Activated naive CD4-positive, alpha-beta T cell treated with anti-CD3 and anti-CD28 coated beads for 36 hours (primary cell): ENCODE measurements at regions not wholly inside any gene's neighbourhood (a gene's known extent, or its start where the extent isn't known, plus 50 kb on each side); places are given as distances from the start of the nearest gene placed in this dataset.

Experiments used
- CTCF ChIA-PET: fragments of 350-600 bp; sonication (Branson Sonifier 250); formaldehyde crosslinking; loops from one replicate; lab custom pipeline; 2021; ENCODE audit warnings: antibody characterized with exemption; lab: Charles Lee
- DNase-seq: peaks from one replicate; pipeline ENCODE4 v3.0.0-alpha.2; 2020
- H3K27ac Mint-ChIP-seq: one replicate; pipeline ENCODE4 v1.8.0; 2021; ENCODE audit warnings: mild to moderate bottlenecking, mixed read lengths
- H3K27me3 Mint-ChIP-seq: one replicate; pipeline ENCODE4 v1.8.0; 2021; ENCODE audit warnings: low read depth, mixed read lengths
- H3K36me3 Mint-ChIP-seq: one replicate; pipeline ENCODE4 v1.8.0; 2021; ENCODE audit warnings: low read depth, mixed read lengths
- H3K4me1 Mint-ChIP-seq: one replicate; pipeline ENCODE4 v1.8.0; 2021; ENCODE audit warnings: low read depth, mixed read lengths
- H3K4me3 Mint-ChIP-seq: one replicate; pipeline ENCODE4 v1.8.0; 2021; ENCODE audit warnings: mild to moderate bottlenecking, moderate library complexity, mixed read lengths
- H3K9me3 Mint-ChIP-seq: one replicate; pipeline ENCODE4 v1.8.0; 2021; ENCODE audit warnings: mixed read lengths
- intact Hi-C: fragments of 100-400 bp; cut with micrococcal nuclease; formaldehyde crosslinking; loops from one replicate; pipeline ENCODE4 v1.15.1; 2023

DNA sequence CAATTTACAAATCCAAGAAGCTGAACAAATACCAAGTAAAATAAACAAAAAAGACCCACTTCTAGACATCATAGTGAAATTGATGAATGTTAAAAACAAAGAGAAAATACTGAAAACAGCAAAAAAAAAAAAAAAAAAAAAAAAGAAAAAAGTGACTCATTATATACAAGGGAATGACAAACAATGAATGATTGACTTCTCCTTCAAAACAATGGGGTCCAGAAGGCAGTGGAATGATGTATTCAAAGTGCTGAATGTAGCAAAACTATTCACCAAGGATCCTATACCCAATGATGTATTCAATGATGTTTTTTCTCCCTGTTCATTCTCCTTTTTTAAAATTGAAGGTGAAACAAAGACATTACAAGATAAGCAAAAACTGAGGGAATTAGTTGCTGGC, 650.0 kb downstream of the UTRN start:
- intact Hi-C loops: loop anchor here (10.0 kb wide), 2 partner anchors 690 to 830 kb away; no protein-coding TSS in a partner anchor
- H3K27me3 Mint-ChIP-seq: no peaks in the 10 kb centered on the region
- H3K9me3 Mint-ChIP-seq: peaks cover 3% of the 10 kb centered on the region
- no peak for DNase-seq
- no peak overlapping the region for H3K4me3 Mint-ChIP-seq
- CTCF ChIA-PET: interaction anchor here (0.7 to 1.0 kb wide), 2 partner anchors 17 to 323 kb away, joined by 4 to 8 read pairs; no protein-coding TSS in a partner anchor
- H3K36me3 Mint-ChIP-seq: no peaks in the 10 kb centered on the region
- no peaks in the 10 kb centered on the region for H3K4me1 Mint-ChIP-seq
- no peak overlapping the region for H3K27ac Mint-ChIP-seq

DNA sequence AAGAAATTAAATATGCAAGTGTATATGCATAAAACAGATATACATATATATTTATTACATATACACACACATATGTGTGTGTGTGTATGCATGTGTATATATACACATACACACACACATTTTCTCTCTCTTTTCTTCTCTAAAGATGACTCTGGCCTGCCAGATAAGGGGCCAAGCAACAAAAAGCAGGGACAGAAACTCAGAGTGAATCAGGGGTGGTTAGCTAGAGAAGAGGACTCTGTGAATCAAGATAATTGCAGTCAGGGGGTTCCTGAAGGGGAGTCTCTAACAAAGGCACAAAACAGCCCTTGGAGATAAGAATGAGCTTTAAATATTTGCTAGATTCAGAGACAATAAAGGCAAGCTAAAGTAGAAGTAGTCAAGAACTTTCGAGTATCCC, 650.5 kb downstream of the UTRN start:
- Mint-ChIP-seq H3K36me3 (no peaks in the 10 kb centered on the region), H3K27me3 (no peaks in the 10 kb centered on the region), H3K4me3 (no peak overlapping the region), H3K9me3 (peaks cover 3% of the 10 kb centered on the region), H3K27ac (no peak overlapping the region), H3K4me1 (no peaks in the 10 kb centered on the region)
- CTCF ChIA-PET: interaction anchor here (1.0 kb wide), 1 partner anchor 17 kb away, joined by 4 read pairs; no protein-coding TSS in a partner anchor
- intact Hi-C loops: loop anchor here (10.0 kb wide), 2 partner anchors 691 to 831 kb away; no protein-coding TSS in a partner anchor
- DNase-seq: no peak

GRCh38 chr6:144936764-144937163, 651.6 kb downstream of the UTRN start:
- no peak for DNase-seq
- H3K4me3 Mint-ChIP-seq: no peak overlapping the region
- CTCF ChIA-PET: no interaction called here
- no peaks in the 10 kb centered on the region for H3K4me1 Mint-ChIP-seq
- peaks cover 3% of the 10 kb centered on the region for H3K9me3 Mint-ChIP-seq
- no peak overlapping the region for H3K27ac Mint-ChIP-seq
- H3K36me3 Mint-ChIP-seq: no peaks in the 10 kb centered on the region
- H3K27me3 Mint-ChIP-seq: no peaks in the 10 kb centered on the region
- intact Hi-C loops: loop anchor here (10.0 kb wide), 2 partner anchors 692 to 832 kb away; no protein-coding TSS in a partner anchor

- H3K9me3 Mint-ChIP-seq: no peaks in the 10 kb centered on the region
- DNase-seq: no peak
- no peaks in the 10 kb centered on the region for H3K27me3 Mint-ChIP-seq
- H3K4me3 Mint-ChIP-seq: no peak overlapping the region
- CTCF ChIA-PET: no interaction called here
- no peaks in the 10 kb centered on the region for H3K4me1 Mint-ChIP-seq
- no peak overlapping the region for H3K27ac Mint-ChIP-seq
- intact Hi-C loops: loop anchor here (10.0 kb wide), 2 partner anchors 695 to 835 kb away; no protein-coding TSS in a partner anchor
- H3K36me3 Mint-ChIP-seq: no peaks in the 10 kb centered on the region
Measured at GRCh38 chr6:144939921-144940320, 654.8 kb downstream of the UTRN start.

DNA sequence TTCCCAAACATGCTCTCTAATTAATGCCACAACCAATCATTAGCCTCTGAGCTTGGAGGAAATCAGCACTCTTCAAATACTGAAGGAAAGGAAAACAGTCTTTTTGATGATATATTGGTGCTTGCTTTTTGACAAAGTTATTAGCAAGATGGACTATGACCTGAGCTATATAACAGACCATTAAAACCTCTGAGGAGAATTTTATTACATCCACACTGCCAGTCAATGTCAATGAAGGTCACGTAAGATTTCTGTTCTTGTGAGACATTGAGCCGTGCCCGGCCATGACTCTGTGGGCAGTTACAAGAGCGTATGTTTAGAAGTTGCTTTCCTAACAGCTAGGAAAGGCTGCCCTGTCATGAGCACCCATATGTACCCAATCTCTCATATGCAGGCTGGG, 659.0 kb downstream of the UTRN start:
- Mint-ChIP-seq H3K27ac (no peak overlapping the region), H3K4me3 (no peak overlapping the region)
- intact Hi-C loops: no loop called here

DNA sequence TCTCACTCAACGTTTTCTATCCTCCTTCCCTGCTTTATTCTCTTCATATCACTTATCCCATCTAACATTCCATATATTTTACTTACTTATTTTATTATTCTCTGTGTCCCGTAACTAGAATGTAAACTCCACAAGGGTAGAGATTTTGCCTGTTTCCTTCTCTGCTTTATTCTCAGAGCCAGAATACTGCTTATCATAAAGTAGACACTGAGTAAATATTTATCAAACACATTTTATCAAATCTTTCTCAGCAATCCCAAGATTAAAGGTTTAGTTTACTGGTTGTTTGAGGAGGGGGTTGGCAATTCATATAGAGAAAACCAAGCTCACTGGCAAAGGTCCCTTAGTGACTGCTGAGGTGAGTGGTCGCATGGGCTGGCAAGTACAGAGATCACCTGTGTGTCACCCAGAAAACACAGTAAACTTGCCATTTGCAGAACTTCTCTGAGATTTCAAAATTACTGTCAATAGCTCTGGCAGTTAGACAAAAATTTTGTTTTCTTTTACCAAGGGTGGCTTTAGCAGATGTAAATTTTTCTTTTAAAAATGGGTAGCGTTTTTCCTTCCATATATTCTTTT, 662.4 kb downstream of the UTRN start:
- no peaks in the 10 kb centered on the region for H3K9me3 Mint-ChIP-seq
- H3K4me3 Mint-ChIP-seq: no peak overlapping the region
- H3K27me3 Mint-ChIP-seq: no peaks in the 10 kb centered on the region
- no peaks in the 10 kb centered on the region for H3K36me3 Mint-ChIP-seq
- CTCF ChIA-PET: no interaction called here
- no peak overlapping the region for H3K27ac Mint-ChIP-seq
- intact Hi-C loops: no loop called here
- DNase-seq: no peak
- H3K4me1 Mint-ChIP-seq: no peaks in the 10 kb centered on the region

More for the DNA sequence above, 659.0 kb downstream of the UTRN start:
- no peaks in the 10 kb centered on the region for H3K4me1 Mint-ChIP-seq
- CTCF ChIA-PET: no interaction called here
- H3K36me3 Mint-ChIP-seq: no peaks in the 10 kb centered on the region
- no peak for DNase-seq
- no peaks in the 10 kb centered on the region for H3K27me3 Mint-ChIP-seq
- no peaks in the 10 kb centered on the region for H3K9me3 Mint-ChIP-seq

DNA sequence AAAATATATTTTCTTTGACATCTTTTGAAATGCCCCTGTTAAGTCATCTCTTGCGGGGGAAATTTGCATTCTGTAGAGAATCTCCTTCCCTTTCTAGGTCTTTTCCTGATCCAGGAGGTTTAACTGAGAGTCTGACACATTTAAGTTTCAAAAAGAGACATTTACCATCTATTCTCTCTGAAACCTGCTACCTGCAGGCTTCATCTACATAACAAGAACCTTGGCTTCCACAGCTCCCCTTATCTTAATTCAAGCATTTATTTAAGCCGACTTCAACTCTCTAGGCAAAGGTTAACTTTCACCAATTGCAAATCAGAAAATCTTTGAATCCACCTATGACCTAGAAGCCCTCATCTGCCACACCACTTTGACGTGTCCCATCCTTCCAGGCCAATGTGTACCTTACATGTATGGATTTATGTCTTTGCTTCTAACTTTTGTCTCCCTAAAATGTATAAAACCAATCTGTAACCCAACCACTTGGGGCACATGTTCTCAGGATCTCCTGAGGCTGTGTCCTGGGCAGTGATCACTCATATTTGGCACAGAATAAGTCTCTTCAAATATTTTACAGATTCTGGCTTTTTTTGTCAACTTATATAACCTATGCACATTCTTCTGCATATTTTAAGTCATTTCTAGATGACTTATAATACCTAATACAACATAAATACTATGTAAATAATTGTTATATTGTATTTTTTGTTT, 666.7 kb downstream of the UTRN start:
- intact Hi-C loops: loop anchor here (5.0 kb wide), 1 partner anchor 260 kb away; no protein-coding TSS in a partner anchor
- no peak for DNase-seq
- Mint-ChIP-seq H3K36me3 (no peaks in the 10 kb centered on the region), H3K9me3 (no peaks in the 10 kb centered on the region), H3K4me3 (no peak overlapping the region), H3K27ac (no peak overlapping the region), H3K27me3 (no peaks in the 10 kb centered on the region), H3K4me1 (no peaks in the 10 kb centered on the region)
- CTCF ChIA-PET: no interaction called here

GRCh38 chr6:144952456-144953240, 667.5 kb downstream of the UTRN start:
- no peak overlapping the region for H3K4me3 Mint-ChIP-seq
- H3K27me3 Mint-ChIP-seq: no peaks in the 10 kb centered on the region
- no peak for DNase-seq
- intact Hi-C loops: loop anchor here (5.0 kb wide), 1 partner anchor 260 kb away; no protein-coding TSS in a partner anchor
- no peaks in the 10 kb centered on the region for H3K9me3 Mint-ChIP-seq
- no peak overlapping the region for H3K27ac Mint-ChIP-seq
- no peaks in the 10 kb centered on the region for H3K4me1 Mint-ChIP-seq
- CTCF ChIA-PET: no interaction called here
- no peaks in the 10 kb centered on the region for H3K36me3 Mint-ChIP-seq

DNA sequence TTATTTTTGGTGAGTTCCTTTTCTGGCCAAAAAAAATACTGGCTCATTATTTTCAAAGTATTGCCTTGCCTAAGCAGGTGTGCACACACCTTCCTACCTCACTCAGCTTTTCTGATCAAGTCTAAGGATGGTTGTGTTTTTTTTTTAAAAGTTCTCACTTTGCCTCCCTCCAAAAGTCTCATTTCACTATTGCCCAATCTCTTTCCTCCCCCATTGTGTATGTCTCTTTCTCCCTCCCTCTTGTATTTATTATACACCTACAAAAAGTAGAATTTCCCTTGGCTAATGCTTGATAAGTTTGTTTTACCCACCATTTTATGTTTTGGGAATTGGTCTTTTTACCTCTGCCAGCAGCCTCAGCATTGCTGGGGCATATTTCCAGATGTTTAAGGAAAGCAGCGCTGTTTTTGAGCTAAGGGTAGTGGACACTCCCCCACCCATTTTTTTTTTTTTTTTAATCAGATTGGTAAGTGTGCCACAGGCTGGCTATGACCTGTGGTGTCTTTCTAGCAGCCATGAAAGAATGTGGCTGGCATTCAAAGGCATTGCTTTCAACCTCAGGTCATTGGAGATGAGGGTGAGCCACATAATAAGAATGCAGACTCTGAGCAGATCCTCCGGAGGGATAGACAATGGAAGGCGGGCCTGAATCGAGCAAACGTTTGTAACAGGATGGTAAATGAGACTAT, 668.6 kb downstream of the UTRN start:
- no peaks in the 10 kb centered on the region for H3K9me3 Mint-ChIP-seq
- no peaks in the 10 kb centered on the region for H3K27me3 Mint-ChIP-seq
- H3K36me3 Mint-ChIP-seq: no peaks in the 10 kb centered on the region
- intact Hi-C loops: loop anchor here (5.0 kb wide), 1 partner anchor 259 kb away; no protein-coding TSS in a partner anchor
- CTCF ChIA-PET: no interaction called here
- H3K4me3 Mint-ChIP-seq: no peak overlapping the region
- no peak for DNase-seq
- no peaks in the 10 kb centered on the region for H3K4me1 Mint-ChIP-seq
- no peak overlapping the region for H3K27ac Mint-ChIP-seq

- no peaks in the 10 kb centered on the region for H3K4me1 Mint-ChIP-seq
- H3K4me3 Mint-ChIP-seq: no peak overlapping the region
- no peak overlapping the region for H3K27ac Mint-ChIP-seq
- H3K36me3 Mint-ChIP-seq: no peaks in the 10 kb centered on the region
- H3K9me3 Mint-ChIP-seq: no peaks in the 10 kb centered on the region
- intact Hi-C loops: loop anchor here (5.0 kb wide), 1 partner anchor 258 kb away; no protein-coding TSS in a partner anchor
- H3K27me3 Mint-ChIP-seq: no peaks in the 10 kb centered on the region
- DNase-seq: no peak
- CTCF ChIA-PET: no interaction called here
Measured at GRCh38 chr6:144954241-144954556, 669.1 kb downstream of the UTRN start.

- Mint-ChIP-seq H3K36me3 (no peaks in the 10 kb centered on the region), H3K4me3 (no peak overlapping the region), H3K27ac (no peak overlapping the region), H3K9me3 (no peaks in the 10 kb centered on the region), H3K27me3 (no peaks in the 10 kb centered on the region), H3K4me1 (no peaks in the 10 kb centered on the region)
- DNase-seq: no peak
- CTCF ChIA-PET: no interaction called here
- intact Hi-C loops: no loop called here
Measured at GRCh38 chr6:144955392-144955791, 670.3 kb downstream of the UTRN start.

DNA sequence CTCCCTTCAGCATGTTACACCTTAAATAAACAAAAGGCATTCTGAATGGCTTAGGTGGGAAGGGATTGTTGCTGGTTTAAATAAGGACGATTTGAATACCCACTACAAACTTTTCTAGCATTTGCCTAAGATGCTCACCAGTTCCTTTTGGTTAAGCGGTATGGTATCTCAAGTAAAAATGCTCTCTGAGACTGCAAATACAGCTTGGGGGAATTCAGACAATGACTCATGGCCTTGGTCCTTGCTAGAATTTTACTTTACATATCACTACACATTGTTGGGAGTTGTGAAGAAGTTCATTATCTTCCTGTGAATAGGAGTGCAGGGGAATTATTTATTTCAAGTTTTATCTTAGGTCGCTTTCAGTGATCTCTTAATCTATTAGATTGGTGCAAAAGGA, 670.7 kb downstream of the UTRN start:
- H3K4me3 Mint-ChIP-seq: no peak overlapping the region
- intact Hi-C loops: no loop called here

More for the DNA sequence above, 670.7 kb downstream of the UTRN start:
- CTCF ChIA-PET: no interaction called here
- Mint-ChIP-seq H3K27me3 (no peaks in the 10 kb centered on the region), H3K9me3 (no peaks in the 10 kb centered on the region), H3K27ac (no peak overlapping the region), H3K36me3 (no peaks in the 10 kb centered on the region), H3K4me1 (no peaks in the 10 kb centered on the region)
- no peak for DNase-seq
